CD8-positive, alpha-beta memory T cell (primary cell): ENCODE measurements at regions not wholly inside any gene's neighbourhood (a gene's known extent, or its start where the extent isn't known, plus 50 kb on each side); places are given as distances from the start of the nearest gene placed in this dataset.

Experiments used
- CTCF ChIA-PET: fragments of 350-600 bp; sonication (Branson Sonifier 250); formaldehyde crosslinking; loops from one replicate; lab custom pipeline; 2021; ENCODE audit warnings: antibody characterized with exemption; lab: Charles Lee
- POLR2A ChIA-PET: fragments of 350-600 bp; sonication (Branson Sonifier 250); formaldehyde crosslinking; loops from one replicate; lab custom pipeline; 2021; ENCODE audit warnings: antibody characterized with exemption; lab: Charles Lee
- DNase-seq, 5 donors: peaks; one replicate each; pipeline versions ENCODE4 v3.0.0 to v3.0.0-alpha.2; 2020 to 2022; ENCODE audit warnings: mixed read lengths in 1 of 5
- H3K27ac ChIP-seq: one replicate; pipeline ENCODE4 v1.7.0; 2013; ENCODE audit warnings: low read depth, mild to moderate bottlenecking, low read length, moderate library complexity
- H3K27me3 ChIP-seq: 2 replicates; pipeline ENCODE4 v1.7.0; 2013; ENCODE audit warnings: low read length, mild to moderate bottlenecking; ENCODE audit not compliant: insufficient read depth, poor library complexity, severe bottlenecking
- H3K36me3 ChIP-seq: 2 replicates; pipeline ENCODE4 v1.7.0; 2013; ENCODE audit warnings: mild to moderate bottlenecking, low read length, moderate library complexity; ENCODE audit not compliant: insufficient read depth
- H3K4me1 ChIP-seq: 2 replicates; pipeline ENCODE4 v1.7.0; 2013; ENCODE audit warnings: mild to moderate bottlenecking, low read length, moderate library complexity; ENCODE audit not compliant: insufficient read depth
- H3K4me3 ChIP-seq: 2 replicates; pipeline ENCODE4 v1.7.0; 2013; ENCODE audit warnings: mild to moderate bottlenecking, low read length
- H3K9me3 ChIP-seq: 2 replicates; pipeline ENCODE4 v1.7.0; 2013; ENCODE audit warnings: mild to moderate bottlenecking, low read length
- H3K27ac Mint-ChIP-seq, 8 donors: one replicate each; pipeline ENCODE4 v1.8.0; 2020 to 2021; ENCODE audit warnings: mixed read lengths in 8 of 8, mild to moderate bottlenecking in 6 of 8, inconsistent platforms in 3 of 8, moderate library complexity in 3 of 8
- H3K27me3 Mint-ChIP-seq, 2 donors: one replicate each; pipeline ENCODE4 v1.8.0; 2020 to 2021; ENCODE audit warnings: mixed read lengths in 2 of 2, mild to moderate bottlenecking in 1 of 2, moderate library complexity in 1 of 2
- H3K36me3 Mint-ChIP-seq, 3 donors: one replicate each; pipeline ENCODE4 v1.8.0; 2020 to 2021; ENCODE audit warnings: mixed read lengths in 3 of 3, inconsistent platforms in 1 of 3, mild to moderate bottlenecking in 1 of 3
- H3K4me1 Mint-ChIP-seq, 3 donors: one replicate each; pipeline ENCODE4 v1.8.0; 2020 to 2021; ENCODE audit warnings: mixed read lengths in 3 of 3, inconsistent platforms in 1 of 3, mild to moderate bottlenecking in 1 of 3
- H3K4me3 Mint-ChIP-seq, 7 donors: one replicate each; pipeline ENCODE4 v1.8.0; 2020 to 2021; ENCODE audit warnings: mixed read lengths in 7 of 7, mild to moderate bottlenecking in 6 of 7, moderate library complexity in 4 of 7, inconsistent platforms in 2 of 7
- H3K9me3 Mint-ChIP-seq, 5 donors: one replicate each; pipeline ENCODE4 v1.8.0; 2020 to 2022; ENCODE audit warnings: mixed read lengths in 5 of 5, mild to moderate bottlenecking in 3 of 5, moderate library complexity in 2 of 5, inconsistent platforms in 1 of 5

DNA sequence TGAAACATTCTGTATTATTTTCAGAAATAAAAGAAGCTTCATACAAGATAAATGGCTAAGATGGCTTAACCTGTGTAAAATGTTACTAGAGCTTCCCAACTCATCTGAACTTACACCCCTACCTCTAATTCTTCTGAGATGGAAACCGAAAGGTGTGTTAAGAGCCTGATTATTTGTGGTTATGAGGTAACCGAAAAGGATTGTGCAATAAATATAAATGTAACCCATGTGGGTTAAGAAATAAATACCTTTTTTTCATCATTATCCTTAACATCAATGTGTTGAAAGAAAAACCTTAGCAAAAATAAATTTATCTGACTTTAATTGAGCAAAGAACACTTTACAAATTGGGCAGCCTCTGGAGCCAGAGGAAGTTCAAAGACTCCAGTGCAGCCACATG, 961.8 kb upstream of the SPRY2 start:
- H3K36me3 ChIP-seq, result no peaks in the 10 kb centered on the region
- POLR2A ChIA-PET, result no interaction called here
- Mint-ChIP-seq H3K36me3 (no peaks in the 10 kb centered on the region), H3K27me3 (no peaks in the 10 kb centered on the region), H3K9me3 (peaks cover 0 to 19% (median 0%) of the 10 kb centered on the region in 5 donors), H3K4me1 (no peaks in the 10 kb centered on the region), H3K4me3 (no peak overlapping the region), H3K27ac (no peak overlapping the region)
- no peaks in the 10 kb centered on the region for H3K9me3 ChIP-seq
- no peak for DNase-seq
- no peak overlapping the region for H3K27ac ChIP-seq
- CTCF ChIA-PET, result no interaction called here
- no peaks in the 10 kb centered on the region for H3K27me3 ChIP-seq
- no peak overlapping the region for H3K4me3 ChIP-seq
- no peaks in the 10 kb centered on the region for H3K4me1 ChIP-seq

DNA sequence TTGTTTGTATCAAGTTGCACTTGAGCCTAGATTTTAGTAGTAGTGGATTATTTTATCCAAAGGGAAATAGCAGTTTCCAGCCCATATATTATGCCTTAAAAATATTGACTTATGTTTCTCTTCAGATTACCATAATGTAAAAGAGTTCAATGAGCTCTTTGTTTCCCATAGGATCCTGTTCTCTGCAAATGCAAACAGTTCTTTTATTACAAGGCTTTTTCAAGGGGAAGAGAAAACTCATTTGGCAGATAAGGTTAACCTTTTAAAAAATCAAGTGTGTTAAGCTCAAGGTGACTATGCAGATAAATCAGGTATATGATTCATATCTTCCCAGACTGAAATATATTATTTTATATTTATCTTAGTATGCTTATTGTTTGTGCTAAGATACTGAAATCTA, 961.2 kb upstream of the SPRY2 start:
- ChIA-PET POLR2A (no interaction called here), CTCF (no interaction called here)
- H3K36me3 ChIP-seq, result no peaks in the 10 kb centered on the region
- no peaks in the 10 kb centered on the region for H3K4me1 Mint-ChIP-seq
- H3K36me3 Mint-ChIP-seq, result no peaks in the 10 kb centered on the region
- DNase-seq, result no peak
- no peak overlapping the region for H3K4me3 Mint-ChIP-seq
- no peak overlapping the region for H3K27ac ChIP-seq
- H3K27me3 ChIP-seq, result no peaks in the 10 kb centered on the region
- no peaks in the 10 kb centered on the region for H3K27me3 Mint-ChIP-seq
- no peak overlapping the region for H3K4me3 ChIP-seq
- H3K9me3 Mint-ChIP-seq, result peaks cover 0 to 23% (median 0%) of the 10 kb centered on the region in 5 donors
- no peaks in the 10 kb centered on the region for H3K4me1 ChIP-seq
- no peaks in the 10 kb centered on the region for H3K9me3 ChIP-seq
- H3K27ac Mint-ChIP-seq, result no peak overlapping the region

DNA sequence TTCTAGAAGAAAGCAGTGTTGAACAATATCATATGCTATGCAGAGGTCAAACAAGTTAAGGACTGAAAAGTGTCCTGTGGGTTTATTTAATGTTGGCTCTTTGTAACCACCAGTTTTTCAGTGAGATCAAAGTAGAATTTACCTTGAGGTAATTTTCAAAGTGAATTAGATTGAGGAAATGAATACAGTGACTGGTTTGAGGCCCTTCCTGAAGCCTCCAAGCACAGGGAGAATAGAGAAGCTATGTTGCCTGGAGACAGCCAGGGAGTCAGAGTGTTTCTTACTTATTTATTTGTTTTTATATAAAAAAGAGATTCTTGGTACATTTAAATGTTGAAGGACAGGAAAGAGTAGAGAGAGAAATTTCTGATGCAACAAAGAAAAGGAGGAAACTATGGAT, 954.3 kb upstream of the SPRY2 start:
- Histone ChIP-seq H3K9me3 (no peaks in the 10 kb centered on the region), H3K4me3 (no peak overlapping the region), H3K4me1 (no peaks in the 10 kb centered on the region), H3K36me3 (no peaks in the 10 kb centered on the region), H3K27ac (no peak overlapping the region), H3K27me3 (no peaks in the 10 kb centered on the region)
- ChIA-PET POLR2A (no interaction called here), CTCF (no interaction called here)
- no peak overlapping the region for H3K4me3 Mint-ChIP-seq
- H3K4me1 Mint-ChIP-seq, result no peaks in the 10 kb centered on the region
- DNase-seq, result no peak
- H3K27ac Mint-ChIP-seq, result no peak overlapping the region
- H3K36me3 Mint-ChIP-seq, result no peaks in the 10 kb centered on the region
- H3K27me3 Mint-ChIP-seq, result no peaks in the 10 kb centered on the region
- peaks cover 0 to 16% (median 0%) of the 10 kb centered on the region in 5 donors for H3K9me3 Mint-ChIP-seq

DNA sequence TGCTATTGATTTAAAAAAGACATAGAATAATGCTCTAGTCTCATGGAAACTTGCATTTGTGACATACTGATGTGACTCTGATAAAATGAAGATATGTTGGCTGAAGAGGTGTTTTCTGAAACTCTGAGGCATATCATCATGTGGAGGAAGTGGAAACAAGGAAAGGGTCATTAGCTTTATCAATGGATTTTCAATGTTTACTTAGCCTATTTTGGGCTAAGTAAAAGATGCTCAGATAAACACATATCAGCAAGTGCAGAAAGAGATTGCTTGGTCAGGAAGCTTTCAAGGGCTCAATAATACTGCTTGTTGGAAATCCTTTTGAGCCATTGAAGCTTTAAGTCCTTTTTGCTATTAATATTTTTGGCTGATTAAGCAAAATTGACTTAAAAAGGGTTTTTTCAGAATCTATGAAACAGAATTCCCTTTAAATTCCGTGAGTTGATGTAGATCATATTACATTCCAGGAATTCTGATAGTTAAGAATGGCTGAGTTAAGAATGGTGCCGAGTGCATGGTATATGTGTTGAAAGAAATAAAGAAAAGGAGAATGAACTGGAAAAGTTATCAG, 952.8 kb upstream of the SPRY2 start:
- CTCF ChIA-PET, result no interaction called here
- Histone ChIP-seq H3K4me3 (no peak overlapping the region), H3K27ac (no peak overlapping the region), H3K36me3 (no peaks in the 10 kb centered on the region), H3K27me3 (no peaks in the 10 kb centered on the region), H3K4me1 (no peaks in the 10 kb centered on the region), H3K9me3 (no peaks in the 10 kb centered on the region)
- DNase-seq, result no peak
- POLR2A ChIA-PET, result no interaction called here
- no peak overlapping the region for H3K27ac Mint-ChIP-seq
- H3K4me1 Mint-ChIP-seq, result no peaks in the 10 kb centered on the region
- H3K9me3 Mint-ChIP-seq, result peaks cover 0 to 15% (median 0%) of the 10 kb centered on the region in 5 donors
- no peaks in the 10 kb centered on the region for H3K36me3 Mint-ChIP-seq
- no peaks in the 10 kb centered on the region for H3K27me3 Mint-ChIP-seq
- no peak overlapping the region for H3K4me3 Mint-ChIP-seq

DNA sequence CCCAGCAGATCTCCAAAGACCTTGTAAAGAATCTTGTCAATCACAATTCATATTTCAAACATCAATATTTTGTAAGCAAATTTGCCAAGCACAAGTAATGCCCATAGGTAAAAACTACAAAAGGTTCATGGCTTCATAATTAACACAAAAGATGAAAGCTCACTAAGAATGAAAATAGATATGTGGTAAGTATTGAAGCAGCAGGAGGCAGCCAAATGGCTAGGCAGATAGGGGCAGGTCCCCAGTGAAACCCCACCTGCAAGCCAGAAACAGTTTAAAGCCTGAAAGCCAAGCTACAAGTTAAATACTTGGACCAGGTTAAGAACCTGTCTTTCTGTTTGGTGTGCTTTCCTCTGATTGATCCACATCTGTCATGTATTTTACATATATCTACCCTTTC, 942.6 kb upstream of the SPRY2 start:
- no peaks in the 10 kb centered on the region for H3K27me3 Mint-ChIP-seq
- H3K4me1 Mint-ChIP-seq, result no peaks in the 10 kb centered on the region
- no peaks in the 10 kb centered on the region for H3K4me1 ChIP-seq
- H3K4me3 ChIP-seq, result no peak overlapping the region
- no peaks in the 10 kb centered on the region for H3K27me3 ChIP-seq
- H3K36me3 ChIP-seq, result no peaks in the 10 kb centered on the region
- DNase-seq, result no peak
- ChIA-PET POLR2A (no interaction called here), CTCF (no interaction called here)
- H3K4me3 Mint-ChIP-seq, result no peak overlapping the region
- H3K9me3 ChIP-seq, result no peaks in the 10 kb centered on the region
- H3K9me3 Mint-ChIP-seq, result peaks cover 3 to 21% (median 5%) of the 10 kb centered on the region in 5 donors
- no peak overlapping the region for H3K27ac ChIP-seq
- no peak overlapping the region for H3K27ac Mint-ChIP-seq
- no peaks in the 10 kb centered on the region for H3K36me3 Mint-ChIP-seq

- CTCF ChIA-PET, result no interaction called here
- H3K9me3 Mint-ChIP-seq, result peaks cover 3 to 22% (median 5%) of the 10 kb centered on the region in 5 donors
- no peak for DNase-seq
Measured at GRCh38 chr13:81283062-81283461, 942.1 kb upstream of the SPRY2 start.

GRCh38 chr13:81275666-81276258, 934.8 kb upstream of the SPRY2 start:
- no peaks in the 10 kb centered on the region for H3K36me3 ChIP-seq
- Mint-ChIP-seq H3K27ac (peak overlapping the region in 1 of 8 donors; percentile 0), H3K4me1 (no peaks in the 10 kb centered on the region), H3K4me3 (no peak overlapping the region), H3K27me3 (no peaks in the 10 kb centered on the region), H3K36me3 (no peaks in the 10 kb centered on the region), H3K9me3 (peaks cover 10 to 47% (median 25%) of the 10 kb centered on the region in 5 donors)
- no peak overlapping the region for H3K4me3 ChIP-seq
- H3K27me3 ChIP-seq, result no peaks in the 10 kb centered on the region
- ChIA-PET POLR2A (no interaction called here), CTCF (no interaction called here)
- H3K9me3 ChIP-seq, result no peaks in the 10 kb centered on the region
- H3K27ac ChIP-seq, result no peak overlapping the region
- no peak for DNase-seq
- H3K4me1 ChIP-seq, result no peaks in the 10 kb centered on the region

More at GRCh38 chr13:81283062-81283461, 942.1 kb upstream of the SPRY2 start:
- H3K4me3 ChIP-seq, result no peak overlapping the region
- no peaks in the 10 kb centered on the region for H3K9me3 ChIP-seq
- Mint-ChIP-seq H3K27ac (no peak overlapping the region), H3K4me1 (no peaks in the 10 kb centered on the region), H3K27me3 (no peaks in the 10 kb centered on the region), H3K36me3 (no peaks in the 10 kb centered on the region), H3K4me3 (no peak overlapping the region)
- no peaks in the 10 kb centered on the region for H3K27me3 ChIP-seq
- no peak overlapping the region for H3K27ac ChIP-seq
- H3K36me3 ChIP-seq, result no peaks in the 10 kb centered on the region
- no peaks in the 10 kb centered on the region for H3K4me1 ChIP-seq
- POLR2A ChIA-PET, result no interaction called here

DNA sequence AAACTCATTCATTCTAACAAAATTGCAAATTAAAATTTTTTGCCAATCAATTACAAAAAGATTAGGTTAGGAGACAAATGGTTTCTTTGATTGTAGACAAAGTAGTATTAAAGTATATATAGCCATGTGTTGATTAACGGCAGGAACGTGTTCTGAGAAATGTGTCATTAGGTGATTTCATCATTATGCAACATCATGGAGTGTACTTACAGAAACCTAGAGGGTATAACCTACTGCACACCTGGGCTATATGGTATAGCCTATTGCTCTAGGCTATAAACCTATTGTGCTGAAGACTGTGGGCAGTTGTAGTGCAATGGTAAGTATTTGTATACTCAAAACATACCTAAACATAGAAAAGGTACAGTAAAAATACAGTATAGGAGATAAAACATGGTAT, 906.8 kb upstream of the SPRY2 start:
- no peaks in the 10 kb centered on the region for H3K36me3 ChIP-seq
- Mint-ChIP-seq H3K9me3 (peaks cover 0 to 6% (median 3%) of the 10 kb centered on the region in 5 donors), H3K4me3 (no peak overlapping the region), H3K27me3 (no peaks in the 10 kb centered on the region), H3K27ac (no peak overlapping the region), H3K4me1 (no peaks in the 10 kb centered on the region), H3K36me3 (no peaks in the 10 kb centered on the region)
- POLR2A ChIA-PET, result no interaction called here
- no peaks in the 10 kb centered on the region for H3K27me3 ChIP-seq
- no peak overlapping the region for H3K4me3 ChIP-seq
- H3K4me1 ChIP-seq, result no peaks in the 10 kb centered on the region
- no peak for DNase-seq
- CTCF ChIA-PET, result no interaction called here
- no peak overlapping the region for H3K27ac ChIP-seq
- no peaks in the 10 kb centered on the region for H3K9me3 ChIP-seq
